HAP-1 (cell line): ENCODE measurements at regions not wholly inside any gene's neighbourhood (a gene's known extent, or its start where the extent isn't known, plus 50 kb on each side); places are given as distances from the start of the nearest gene placed in this dataset.
A peak's percentile ranks its signal among the peaks of the same experiment; 100 is the strongest.

Experiments used
- DNase-seq, 2 experiments: peaks; one replicate each; pipeline ENCODE4 v3.0.0-alpha.2; 2016 to 2020; ENCODE audit warnings: low spot score in 2 of 2
- H3K27me3 ChIP-seq: fragments of 250-450 bp; sonication (Bioruptor Pico); 2 replicates; pipeline ENCODE4 v1.5.1; 2020; ENCODE audit warnings: low read depth, mild to moderate bottlenecking, moderate library complexity
- H3K36me3 ChIP-seq: fragments of 250-450 bp; sonication (Bioruptor Pico); replicated peaks from 2 replicates; pipeline ENCODE4 v1.5.1; 2020; ENCODE audit warnings: mild to moderate bottlenecking
- H3K4me1 ChIP-seq: fragments of 250-450 bp; sonication (Bioruptor Pico); 2 replicates; pipeline ENCODE4 v1.5.1; 2020; ENCODE audit warnings: mild to moderate bottlenecking
- H3K4me3 ChIP-seq: fragments of 250-450 bp; sonication (Bioruptor Pico); 2 replicates; pipeline ENCODE4 v1.5.1; 2020; ENCODE audit warnings: mild to moderate bottlenecking, moderate library complexity
- H3K9me3 ChIP-seq: fragments of 250-450 bp; sonication (Bioruptor Pico); 2 replicates; pipeline ENCODE4 v1.5.1; 2020; ENCODE audit warnings: mild to moderate bottlenecking, moderate library complexity
- in situ Hi-C: fragments of 300-500 bp; cut with MboI; formaldehyde crosslinking; loops from 3 replicates; pipeline ENCODE4 v1.14.3; 2020; ENCODE audit warnings: low sequenced_read_pairs, inconsistent platforms, mixed read lengths

DNA sequence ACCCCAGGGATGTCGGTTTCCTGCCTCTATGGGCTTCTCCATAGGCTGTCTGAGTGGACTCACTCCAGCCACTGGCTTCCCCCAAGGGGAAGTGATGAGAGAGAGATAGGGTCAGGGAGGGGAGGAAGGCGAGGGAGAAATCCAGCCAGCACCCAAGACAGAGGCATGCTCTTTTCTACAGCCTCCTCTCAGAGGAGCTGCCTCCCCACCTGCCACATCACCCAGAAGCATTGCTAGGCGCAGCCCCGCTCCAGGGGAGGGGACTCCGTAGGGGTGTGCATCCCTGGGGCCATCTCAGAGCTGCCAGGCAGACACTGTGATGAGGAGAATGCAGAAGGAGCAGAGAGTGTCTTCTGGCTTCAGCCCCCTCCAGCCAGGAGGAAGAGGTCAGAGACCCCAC is 109.5 kb upstream of the NKX1-1 start:
- peaks cover 4% of the 10 kb centered on the region for H3K4me1 ChIP-seq
- no peaks in the 10 kb centered on the region for H3K9me3 ChIP-seq
- no peaks in the 10 kb centered on the region for H3K36me3 ChIP-seq
- no peak for DNase-seq
- no peak overlapping the region for H3K4me3 ChIP-seq
- H3K27me3 ChIP-seq, result no peaks in the 10 kb centered on the region
- in situ Hi-C loops, result no loop called here

DNA sequence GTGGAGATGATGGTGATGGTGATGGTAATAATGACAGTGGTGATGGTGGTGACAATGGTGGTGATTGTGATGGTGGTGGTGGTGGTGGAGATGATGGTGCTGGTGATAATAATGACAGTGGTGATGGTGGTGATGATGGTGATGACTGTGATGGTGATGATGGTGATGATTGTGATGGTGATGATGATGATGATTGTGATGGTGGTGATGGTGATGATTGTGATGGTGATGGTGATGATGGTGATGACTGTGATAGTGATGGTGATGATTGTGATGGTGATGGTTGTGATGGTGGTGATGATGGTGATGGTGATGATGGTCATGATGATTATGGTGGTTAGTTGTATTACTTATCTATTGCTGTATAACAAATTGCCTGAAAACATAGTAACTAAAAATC is 108.9 kb upstream of the NKX1-1 start:
- H3K36me3 ChIP-seq, result no peaks in the 10 kb centered on the region
- in situ Hi-C loops, result no loop called here
- no peaks in the 10 kb centered on the region for H3K9me3 ChIP-seq
- DNase-seq, result no peak
- no peaks in the 10 kb centered on the region for H3K27me3 ChIP-seq
- no peak overlapping the region for H3K4me3 ChIP-seq
- H3K4me1 ChIP-seq, result peaks cover 4% of the 10 kb centered on the region

DNA sequence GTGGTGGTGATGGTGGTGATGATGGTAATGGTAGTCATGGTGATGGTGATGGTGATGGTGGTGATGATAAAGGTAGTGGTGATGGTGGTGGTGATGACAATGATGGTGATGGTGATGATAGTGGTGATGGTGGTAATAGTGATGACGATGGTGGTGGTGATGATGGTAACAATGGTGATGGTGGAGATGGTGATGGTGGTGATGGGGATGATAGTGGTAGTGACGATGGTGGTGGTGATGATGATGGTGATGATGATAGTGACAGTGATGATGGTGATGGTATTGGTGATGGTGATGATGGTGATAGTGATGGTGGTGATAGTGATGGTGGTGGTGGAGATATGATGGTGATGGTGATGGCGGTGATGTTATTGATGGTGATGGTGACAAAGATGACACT is 108.4 kb upstream of the NKX1-1 start:
- Histone ChIP-seq H3K27me3 (no peaks in the 10 kb centered on the region), H3K4me3 (no peak overlapping the region), H3K36me3 (no peaks in the 10 kb centered on the region), H3K9me3 (no peaks in the 10 kb centered on the region), H3K4me1 (peaks cover 4% of the 10 kb centered on the region)
- no peak for DNase-seq
- in situ Hi-C loops, result no loop called here

DNA sequence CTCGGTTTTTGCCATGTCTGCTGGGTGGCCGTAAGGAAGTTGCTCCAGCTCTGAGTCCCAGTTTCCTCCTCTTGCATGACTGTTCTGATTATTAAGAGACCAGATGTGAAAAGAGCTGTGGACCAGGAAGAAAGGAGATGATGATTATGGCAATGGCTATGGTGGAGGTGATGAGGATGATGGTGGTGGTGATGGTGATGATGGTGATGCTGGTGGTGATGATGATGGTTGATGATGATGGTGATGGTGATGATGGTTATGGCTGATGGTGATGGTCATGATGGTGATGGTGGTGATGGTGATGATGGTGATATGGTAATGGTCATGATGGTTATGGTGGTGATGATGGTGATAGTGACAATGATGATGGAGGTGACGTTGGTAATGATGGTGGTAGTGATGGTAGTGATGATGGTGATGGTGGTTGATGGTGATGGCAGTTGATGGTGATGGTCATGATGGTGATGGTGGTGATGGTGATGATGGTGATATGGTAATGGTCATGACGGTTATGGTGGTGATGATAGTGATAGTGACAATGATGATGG is 107.8 kb upstream of the NKX1-1 start:
- Histone ChIP-seq H3K9me3 (no peaks in the 10 kb centered on the region), H3K4me3 (no peak overlapping the region), H3K4me1 (peaks cover 4% of the 10 kb centered on the region), H3K36me3 (no peaks in the 10 kb centered on the region), H3K27me3 (no peaks in the 10 kb centered on the region)
- no peak for DNase-seq
- in situ Hi-C loops, result no loop called here

DNA sequence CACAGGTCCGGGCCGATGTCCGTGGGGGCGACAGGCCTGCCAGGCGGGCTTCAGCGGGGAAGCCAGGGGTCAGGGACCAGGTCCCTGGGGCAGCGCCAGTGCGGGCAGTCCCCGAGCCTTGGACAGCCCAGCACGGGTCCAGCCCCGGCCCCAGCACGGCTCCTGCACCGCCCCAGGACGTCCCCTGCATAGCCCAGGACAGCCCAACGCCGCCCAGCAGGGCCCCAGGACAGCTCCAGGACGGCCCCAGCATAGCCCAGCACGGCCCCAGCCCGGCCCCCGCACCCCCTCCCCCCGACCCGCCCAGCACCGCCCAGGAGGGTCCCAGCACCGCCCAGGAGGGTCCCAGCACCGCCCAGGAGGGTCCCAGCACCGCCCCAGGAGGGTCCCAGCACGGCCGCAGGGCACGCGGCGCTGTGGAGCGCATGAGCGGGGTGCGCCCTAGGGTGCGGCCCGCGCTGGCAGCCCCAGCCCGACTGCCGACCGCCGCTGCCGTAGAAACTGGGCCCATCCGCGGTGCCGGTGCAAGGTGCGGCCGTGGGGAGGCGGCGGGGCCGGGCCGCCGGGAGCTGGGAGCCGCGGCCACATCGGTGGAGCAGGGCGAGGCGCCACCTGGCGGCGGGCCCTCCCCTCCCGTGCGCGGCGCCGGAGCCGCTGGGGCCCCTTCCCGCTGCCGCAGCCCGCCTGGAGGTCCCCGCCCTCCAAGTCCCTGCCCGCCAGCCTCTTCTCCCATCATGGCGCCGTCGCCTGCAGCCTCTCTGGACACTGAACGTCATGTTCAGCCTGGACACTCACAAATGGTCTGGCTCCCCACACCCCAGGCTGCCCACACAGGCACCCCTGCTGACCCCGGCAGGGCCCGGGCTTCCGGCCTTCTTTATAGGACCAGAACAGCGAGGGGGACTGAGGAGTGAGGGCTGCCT is 106.8 kb upstream of the NKX1-1 start:
- H3K4me3 ChIP-seq, result peak overlapping the region; percentile 27
- in situ Hi-C loops, result no loop called here
- H3K27me3 ChIP-seq, result no peaks in the 10 kb centered on the region
- H3K9me3 ChIP-seq, result no peaks in the 10 kb centered on the region
- no peaks in the 10 kb centered on the region for H3K36me3 ChIP-seq
- peak; percentile 63 to 82 for DNase-seq
- H3K4me1 ChIP-seq, result peaks cover 4% of the 10 kb centered on the region

DNA sequence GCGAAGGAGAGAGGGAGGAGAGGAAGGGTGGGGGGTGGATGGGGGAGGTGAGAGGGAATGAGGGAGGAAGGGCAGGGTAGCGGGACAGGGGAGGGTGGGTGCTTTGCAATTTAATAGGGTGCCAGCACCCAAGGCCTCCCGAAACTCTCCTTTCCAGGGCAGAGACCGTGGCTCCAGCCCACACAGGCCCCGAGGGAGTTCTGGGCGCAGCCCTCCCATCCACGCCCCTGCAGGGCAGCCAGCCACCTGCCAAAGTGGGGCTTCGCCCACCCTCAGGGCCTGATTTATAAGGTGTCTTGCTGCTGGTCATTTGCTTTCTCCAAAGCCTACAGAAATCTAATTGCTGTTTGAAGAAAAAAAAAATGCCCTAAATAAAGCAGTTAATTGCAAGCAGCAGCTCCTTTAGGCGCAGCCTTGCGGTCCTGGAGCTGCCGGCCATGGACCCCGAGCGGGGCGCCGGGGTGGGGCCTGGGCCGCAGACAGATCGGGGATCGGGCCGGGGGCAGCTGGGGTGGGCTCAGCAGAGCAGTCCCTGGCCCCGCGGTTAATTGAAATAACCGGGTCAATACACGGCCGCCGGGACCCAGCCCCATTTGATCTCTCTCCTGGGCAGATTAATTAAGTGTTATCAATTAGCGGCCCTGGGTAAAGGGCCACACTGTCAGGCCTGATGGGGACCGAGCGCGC is 106.0 kb upstream of the NKX1-1 start:
- no peaks in the 10 kb centered on the region for H3K27me3 ChIP-seq
- peaks cover 4% of the 10 kb centered on the region for H3K4me1 ChIP-seq
- DNase-seq, result no peak
- no peaks in the 10 kb centered on the region for H3K36me3 ChIP-seq
- no peak overlapping the region for H3K4me3 ChIP-seq
- no peaks in the 10 kb centered on the region for H3K9me3 ChIP-seq
- in situ Hi-C loops, result no loop called here

DNA sequence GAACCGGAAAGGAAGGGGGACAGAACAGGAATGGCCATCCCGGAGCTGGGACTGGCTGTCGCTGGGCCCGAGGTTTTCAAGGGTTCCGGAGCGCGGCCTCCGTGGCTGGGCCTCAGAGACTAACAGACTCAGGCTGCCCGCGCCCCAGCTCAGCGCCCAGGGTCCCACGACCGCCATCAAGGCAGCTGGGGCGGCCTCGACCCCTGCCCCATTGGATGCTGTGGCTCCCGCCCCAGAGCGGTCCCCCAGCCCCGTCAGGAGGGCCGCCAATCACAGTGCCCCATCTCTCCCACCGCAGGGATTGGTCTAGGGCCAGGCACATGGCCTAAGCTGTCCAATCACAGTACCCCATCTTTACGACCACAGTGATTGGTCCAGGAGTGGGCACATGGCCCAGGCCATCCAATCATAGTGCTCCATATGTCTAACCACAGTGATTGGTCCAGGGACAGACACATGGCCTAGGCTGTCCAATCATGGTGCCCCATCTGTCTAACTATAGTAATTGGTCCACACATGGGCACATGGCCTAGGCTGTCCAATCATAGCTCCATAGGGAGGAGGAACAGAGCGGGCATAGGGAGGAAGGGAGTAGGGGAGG is 105.3 kb upstream of the NKX1-1 start:
- Histone ChIP-seq H3K27me3 (no peaks in the 10 kb centered on the region), H3K4me1 (peaks cover 4% of the 10 kb centered on the region), H3K4me3 (no peak overlapping the region), H3K36me3 (no peaks in the 10 kb centered on the region), H3K9me3 (no peaks in the 10 kb centered on the region)
- DNase-seq, result peak in 1 of 2 experiments; percentile 46
- in situ Hi-C loops, result no loop called here

DNA sequence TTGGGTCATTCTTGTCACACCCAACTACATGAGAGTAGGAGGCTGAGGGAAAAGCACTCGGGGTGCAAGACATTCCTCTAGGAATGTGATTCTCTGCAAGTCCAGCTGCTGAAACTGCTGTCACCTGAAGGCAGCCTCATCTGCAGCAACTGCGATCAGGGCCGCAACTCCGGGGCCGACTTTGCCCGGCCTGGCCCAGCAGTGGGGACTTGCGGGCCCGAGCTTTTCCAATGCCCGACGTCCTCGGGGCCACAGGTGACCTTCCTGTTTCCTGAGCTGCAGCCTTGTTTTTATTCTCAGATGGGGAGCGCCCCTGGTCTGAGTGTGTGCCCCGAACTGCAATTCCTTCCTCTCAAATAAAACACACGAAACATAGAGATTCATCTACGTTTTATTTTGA is 104.7 kb upstream of the NKX1-1 start:
- peaks cover 4% of the 10 kb centered on the region for H3K4me1 ChIP-seq
- H3K4me3 ChIP-seq, result no peak overlapping the region
- in situ Hi-C loops, result no loop called here
- no peaks in the 10 kb centered on the region for H3K9me3 ChIP-seq
- H3K27me3 ChIP-seq, result no peaks in the 10 kb centered on the region
- no peaks in the 10 kb centered on the region for H3K36me3 ChIP-seq
- DNase-seq, result no peak

DNA sequence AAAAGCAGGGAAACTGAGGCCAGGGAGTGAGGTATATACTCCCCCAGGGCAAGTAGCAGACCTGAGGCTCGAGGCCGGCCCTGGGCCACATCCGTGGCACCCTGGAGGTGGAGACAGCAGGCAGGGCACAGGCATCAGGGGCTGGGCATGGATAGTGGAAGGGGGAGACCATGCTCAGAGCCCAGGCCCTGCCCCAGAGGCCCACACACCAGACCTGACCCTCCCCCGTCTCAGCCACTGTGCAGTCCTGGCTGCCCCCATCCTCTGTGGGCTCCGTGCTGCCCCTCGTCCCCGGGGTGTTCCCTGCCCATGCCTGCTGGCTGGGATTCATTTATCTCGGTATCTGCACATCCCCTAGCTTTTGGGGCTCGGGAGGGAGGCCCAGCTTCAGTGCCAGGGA is 103.1 kb upstream of the NKX1-1 start:
- Histone ChIP-seq H3K4me1 (peaks cover 4% of the 10 kb centered on the region), H3K36me3 (no peaks in the 10 kb centered on the region), H3K9me3 (no peaks in the 10 kb centered on the region), H3K27me3 (no peaks in the 10 kb centered on the region), H3K4me3 (no peak overlapping the region)
- DNase-seq, result no peak
- in situ Hi-C loops, result no loop called here

DNA sequence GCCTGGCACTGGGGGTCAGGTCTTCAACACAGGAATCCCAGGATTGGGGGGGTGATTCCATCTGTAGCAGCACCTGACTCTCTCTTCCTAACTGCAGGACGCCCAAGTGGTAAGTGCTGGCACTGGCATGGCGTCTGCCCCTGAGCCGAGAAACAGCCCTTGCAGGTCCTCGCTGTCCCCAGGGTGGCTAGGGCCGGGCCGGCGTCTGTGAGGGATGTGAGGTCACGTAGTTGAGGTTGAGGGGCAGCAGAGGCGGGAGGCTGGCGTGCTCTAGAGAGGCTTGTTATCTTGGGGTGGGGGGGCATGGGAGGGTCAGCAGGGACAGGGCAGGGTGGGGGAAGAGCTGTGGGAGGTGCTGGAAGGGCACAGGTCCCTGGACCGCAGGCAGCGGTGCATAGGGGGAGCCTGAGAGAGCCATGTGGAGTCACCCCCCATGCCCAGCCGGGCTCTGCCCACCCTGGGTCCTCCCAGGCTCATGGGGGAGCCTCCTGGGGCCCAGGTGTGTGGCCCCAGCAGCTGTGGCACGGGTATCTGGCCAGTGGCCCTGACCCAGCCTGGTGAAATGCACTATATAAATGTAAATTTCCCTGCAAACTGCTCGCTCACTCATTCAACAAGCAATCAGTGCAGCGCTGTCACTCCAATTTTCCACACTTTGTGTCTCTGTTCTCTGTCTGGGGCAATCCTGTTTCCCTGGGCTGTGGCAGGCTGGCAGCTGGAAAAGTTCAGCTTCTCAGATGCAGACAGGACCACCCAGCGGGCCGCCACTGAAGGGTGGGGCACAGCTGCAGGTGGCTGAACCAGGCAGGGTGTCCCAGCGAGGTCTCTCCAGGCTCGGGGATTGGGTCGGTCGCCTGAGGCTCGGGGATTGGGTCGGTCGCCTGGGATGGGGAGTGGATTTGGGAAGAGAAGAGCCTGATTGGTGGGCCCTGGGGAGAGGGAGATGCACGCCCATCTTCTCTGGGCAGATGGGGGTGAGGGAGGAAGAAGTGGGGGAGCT is 102.2 kb upstream of the NKX1-1 start:
- Histone ChIP-seq H3K27me3 (no peaks in the 10 kb centered on the region), H3K4me1 (peaks cover 2% of the 10 kb centered on the region), H3K9me3 (no peaks in the 10 kb centered on the region), H3K4me3 (no peak overlapping the region), H3K36me3 (no peaks in the 10 kb centered on the region)
- in situ Hi-C loops, result no loop called here
- DNase-seq, result no peak

DNA sequence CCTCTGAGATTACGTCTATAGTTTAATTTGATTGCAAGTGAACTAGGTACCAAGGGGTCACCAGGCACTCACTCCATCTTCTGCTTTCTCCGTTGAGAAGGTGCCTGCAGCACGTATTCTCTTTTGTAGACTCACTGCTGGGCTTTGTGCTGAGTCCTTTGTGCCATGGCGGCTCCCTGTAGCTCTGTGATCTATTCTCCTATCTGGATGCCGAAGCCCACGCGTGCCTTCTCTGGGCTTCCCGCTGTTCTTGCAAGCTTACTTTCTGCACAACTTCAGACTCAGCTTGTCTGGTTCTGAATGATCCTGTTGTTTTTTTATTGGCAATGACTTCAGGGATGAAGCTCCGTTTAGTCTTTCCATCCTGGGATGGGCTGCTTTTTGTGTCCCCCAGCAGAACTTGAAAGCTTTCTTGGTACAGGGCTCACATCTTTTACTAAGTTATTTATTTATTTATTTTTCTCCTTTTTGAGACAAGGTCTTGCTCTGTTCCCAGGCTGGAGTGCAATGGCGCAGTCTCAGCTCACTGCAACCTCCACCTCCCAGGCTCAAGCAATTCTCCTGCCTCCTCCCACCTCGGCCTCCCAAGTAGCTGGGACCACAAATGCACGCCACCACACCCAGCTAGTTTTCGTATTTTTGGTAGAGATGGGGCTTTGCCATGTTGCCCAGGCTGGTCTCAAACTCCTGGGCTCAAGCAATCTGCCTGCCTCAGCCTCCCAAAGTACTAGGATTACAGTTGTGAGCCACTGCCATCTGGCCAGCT is 100.9 kb upstream of the NKX1-1 start:
- Histone ChIP-seq H3K27me3 (no peaks in the 10 kb centered on the region), H3K9me3 (no peaks in the 10 kb centered on the region), H3K4me3 (no peak overlapping the region), H3K4me1 (no peaks in the 10 kb centered on the region), H3K36me3 (no peaks in the 10 kb centered on the region)
- in situ Hi-C loops, result no loop called here
- peak in 1 of 2 experiments; percentile 5 for DNase-seq

DNA sequence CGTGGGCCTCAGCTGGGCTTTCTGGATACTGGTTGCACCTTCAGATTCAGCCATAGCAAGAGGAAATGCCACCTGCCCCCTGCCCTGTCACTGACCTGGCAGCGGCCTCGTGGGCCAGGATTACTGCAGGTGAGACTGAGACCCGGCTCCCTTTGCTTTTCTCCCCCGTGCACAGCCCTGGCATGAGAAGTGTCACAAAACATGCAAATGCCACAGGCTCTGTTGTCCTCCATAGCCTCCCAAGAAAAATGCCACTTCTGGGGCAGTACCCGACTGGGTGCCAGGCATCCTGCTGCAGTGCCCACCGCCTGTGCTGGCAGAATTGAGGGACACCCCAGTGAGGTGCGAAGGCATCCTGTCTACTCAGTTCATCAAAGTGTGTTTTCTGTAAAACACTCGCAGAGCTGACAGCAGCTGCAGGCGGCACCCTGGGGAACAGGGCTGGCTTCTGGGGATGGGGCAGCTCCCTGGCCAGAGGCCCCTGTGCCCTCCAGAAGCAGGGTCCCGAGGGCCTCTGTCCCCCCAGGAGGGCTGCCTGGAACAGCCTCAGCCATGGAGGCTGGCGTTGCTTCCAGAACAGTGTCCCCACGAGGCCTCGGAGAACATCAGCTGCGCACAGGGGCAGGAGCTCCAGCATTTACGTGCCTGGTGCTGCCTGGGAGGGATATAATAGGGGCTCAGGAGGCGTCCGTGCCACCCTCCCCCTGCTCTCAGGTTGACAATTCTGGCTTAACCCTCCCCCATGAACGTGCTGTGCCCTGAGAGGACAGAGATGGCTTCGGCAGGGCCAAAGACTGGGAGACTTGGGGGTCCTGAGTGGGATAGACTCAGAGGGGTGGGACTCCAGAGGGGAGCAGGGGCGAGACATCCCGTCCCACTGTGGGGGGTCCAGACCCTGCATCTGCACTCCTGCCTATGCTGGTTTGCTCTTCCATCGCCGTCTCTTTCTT is 99.5 kb upstream of the NKX1-1 start:
- H3K27me3 ChIP-seq, result no peaks in the 10 kb centered on the region
- in situ Hi-C loops, result no loop called here

More for the DNA sequence above, 99.5 kb upstream of the NKX1-1 start:
- Histone ChIP-seq H3K9me3 (no peaks in the 10 kb centered on the region), H3K4me1 (no peaks in the 10 kb centered on the region), H3K36me3 (no peaks in the 10 kb centered on the region), H3K4me3 (no peak overlapping the region)
- DNase-seq, result no peak
